Fibroblast of pulmonary artery (primary cell): ENCODE measurements at regions not wholly inside any gene's neighbourhood (a gene's known extent, or its start where the extent isn't known, plus 50 kb on each side); places are given as distances from the start of the nearest gene placed in this dataset.

Experiments used
- DNase-seq: peaks from one replicate; pipeline ENCODE4 v3.0.0-alpha.2; 2010; ENCODE audit warnings: low read depth
- H3K4me3 ChIP-seq: replicated peaks from 2 replicates; pipeline ENCODE4 v1.5.1; 2011; ENCODE audit warnings: low read depth, mild to moderate bottlenecking, control low read depth, low read length, moderate library complexity
- TF ChIP-seq, protein P1 (sequence below): IDR thresholded peaks from 2 replicates; pipeline ENCODE4 v1.5.1; 2011; ENCODE audit warnings: mild to moderate bottlenecking, control low read depth, low read length, inconsistent platforms; ENCODE audit errors: missing control alignments

DNA sequence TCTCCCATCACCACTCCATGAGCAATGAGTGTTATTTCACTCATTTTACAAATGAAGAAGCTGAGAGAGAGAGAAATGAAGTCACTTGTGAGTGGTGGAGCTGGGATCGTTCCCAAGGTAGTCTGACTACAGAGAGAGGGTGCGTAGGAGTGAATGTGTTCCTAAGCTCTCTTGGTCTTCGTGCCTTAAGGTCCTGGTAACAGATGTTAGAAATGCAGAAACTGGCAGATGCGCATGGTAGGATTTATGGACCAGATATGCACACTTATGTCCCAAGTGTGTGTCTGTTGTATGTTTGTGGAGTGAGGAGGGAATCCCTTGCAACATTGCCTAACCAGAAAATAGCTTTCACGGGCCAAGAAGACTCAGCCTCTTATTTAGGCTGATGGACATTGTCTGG lies 93.2 kb upstream of the ZNF469 start:
- no peak overlapping the region for H3K4me3 ChIP-seq
- TF ChIP-seq, protein P1, sequence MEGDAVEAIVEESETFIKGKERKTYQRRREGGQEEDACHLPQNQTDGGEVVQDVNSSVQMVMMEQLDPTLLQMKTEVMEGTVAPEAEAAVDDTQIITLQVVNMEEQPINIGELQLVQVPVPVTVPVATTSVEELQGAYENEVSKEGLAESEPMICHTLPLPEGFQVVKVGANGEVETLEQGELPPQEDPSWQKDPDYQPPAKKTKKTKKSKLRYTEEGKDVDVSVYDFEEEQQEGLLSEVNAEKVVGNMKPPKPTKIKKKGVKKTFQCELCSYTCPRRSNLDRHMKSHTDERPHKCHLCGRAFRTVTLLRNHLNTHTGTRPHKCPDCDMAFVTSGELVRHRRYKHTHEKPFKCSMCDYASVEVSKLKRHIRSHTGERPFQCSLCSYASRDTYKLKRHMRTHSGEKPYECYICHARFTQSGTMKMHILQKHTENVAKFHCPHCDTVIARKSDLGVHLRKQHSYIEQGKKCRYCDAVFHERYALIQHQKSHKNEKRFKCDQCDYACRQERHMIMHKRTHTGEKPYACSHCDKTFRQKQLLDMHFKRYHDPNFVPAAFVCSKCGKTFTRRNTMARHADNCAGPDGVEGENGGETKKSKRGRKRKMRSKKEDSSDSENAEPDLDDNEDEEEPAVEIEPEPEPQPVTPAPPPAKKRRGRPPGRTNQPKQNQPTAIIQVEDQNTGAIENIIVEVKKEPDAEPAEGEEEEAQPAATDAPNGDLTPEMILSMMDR = no peak
- DNase-seq = peak; percentile 31

DNA sequence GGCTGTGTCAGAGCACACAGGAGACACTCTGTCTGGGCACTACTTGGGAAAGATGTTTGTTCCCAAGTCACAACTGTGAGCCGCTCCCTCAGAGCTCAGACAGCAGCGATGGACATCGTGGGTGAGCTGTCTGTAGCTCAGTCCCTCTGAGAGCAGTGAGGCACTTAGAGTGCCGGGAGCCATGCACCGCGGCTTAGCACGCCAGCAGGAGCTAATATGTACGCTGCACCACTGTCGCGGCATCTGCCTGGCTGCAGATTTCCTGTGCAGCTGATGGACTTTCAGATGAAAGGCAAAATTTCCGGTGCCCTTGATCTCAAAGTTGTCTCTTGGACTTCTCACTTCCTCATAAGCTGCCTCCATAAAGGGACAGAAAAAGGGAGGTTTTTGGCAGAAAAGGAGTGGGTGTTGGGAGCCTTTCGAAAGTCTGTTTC lies 92.8 kb upstream of the ZNF469 start:
- no peak for DNase-seq
- no peak overlapping the region for H3K4me3 ChIP-seq
- TF ChIP-seq, protein P1 = no peak

DNA sequence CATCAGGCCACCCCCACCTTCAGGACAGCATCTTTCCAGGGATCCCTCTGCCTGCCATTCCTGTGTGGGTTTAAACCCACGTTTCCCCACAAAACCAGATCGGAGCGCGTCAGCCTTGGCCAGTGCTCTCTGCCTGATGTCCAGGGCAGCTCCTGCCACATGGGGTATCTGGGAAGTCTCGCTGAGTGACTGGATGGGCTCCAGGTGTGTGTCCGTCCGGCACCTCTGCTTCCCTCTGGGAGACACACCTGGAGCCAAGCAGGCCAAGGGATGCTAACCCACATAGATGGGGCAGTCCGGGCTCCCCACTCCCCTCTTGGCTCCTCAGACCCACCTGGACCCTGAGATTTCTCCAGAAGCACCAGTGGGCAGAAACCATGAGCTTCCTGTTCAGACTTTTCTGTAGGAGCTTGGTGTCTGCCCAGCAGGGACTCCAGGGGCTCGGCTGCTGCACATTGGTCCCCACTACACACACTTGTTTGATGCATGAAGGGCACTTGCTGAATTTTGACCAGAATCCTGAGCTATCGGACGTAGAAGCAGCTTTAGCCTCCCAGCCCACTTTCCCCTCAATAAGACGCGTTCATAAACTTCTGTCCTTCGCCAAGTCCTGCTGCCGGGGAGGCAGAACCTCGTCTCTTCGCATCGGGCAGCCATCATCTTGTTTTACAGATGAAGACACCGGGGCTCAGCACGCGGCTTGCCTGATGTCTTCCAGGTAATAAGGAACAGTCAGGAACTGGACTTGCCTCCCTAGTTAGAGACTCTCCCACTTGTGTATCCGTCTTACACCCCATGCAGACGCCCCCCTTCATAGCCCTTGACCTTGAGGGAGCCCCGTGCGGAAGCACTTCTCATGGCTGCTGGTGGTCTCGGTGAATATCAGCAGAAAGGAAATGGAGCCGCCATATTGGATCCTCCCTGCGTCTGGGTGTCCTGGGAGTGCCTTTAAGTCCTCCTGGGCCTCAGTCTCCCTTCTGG lies 91.6 kb upstream of the ZNF469 start:
- no peak for DNase-seq
- H3K4me3 ChIP-seq = no peak overlapping the region
- TF ChIP-seq, protein P1 = no peak

DNA sequence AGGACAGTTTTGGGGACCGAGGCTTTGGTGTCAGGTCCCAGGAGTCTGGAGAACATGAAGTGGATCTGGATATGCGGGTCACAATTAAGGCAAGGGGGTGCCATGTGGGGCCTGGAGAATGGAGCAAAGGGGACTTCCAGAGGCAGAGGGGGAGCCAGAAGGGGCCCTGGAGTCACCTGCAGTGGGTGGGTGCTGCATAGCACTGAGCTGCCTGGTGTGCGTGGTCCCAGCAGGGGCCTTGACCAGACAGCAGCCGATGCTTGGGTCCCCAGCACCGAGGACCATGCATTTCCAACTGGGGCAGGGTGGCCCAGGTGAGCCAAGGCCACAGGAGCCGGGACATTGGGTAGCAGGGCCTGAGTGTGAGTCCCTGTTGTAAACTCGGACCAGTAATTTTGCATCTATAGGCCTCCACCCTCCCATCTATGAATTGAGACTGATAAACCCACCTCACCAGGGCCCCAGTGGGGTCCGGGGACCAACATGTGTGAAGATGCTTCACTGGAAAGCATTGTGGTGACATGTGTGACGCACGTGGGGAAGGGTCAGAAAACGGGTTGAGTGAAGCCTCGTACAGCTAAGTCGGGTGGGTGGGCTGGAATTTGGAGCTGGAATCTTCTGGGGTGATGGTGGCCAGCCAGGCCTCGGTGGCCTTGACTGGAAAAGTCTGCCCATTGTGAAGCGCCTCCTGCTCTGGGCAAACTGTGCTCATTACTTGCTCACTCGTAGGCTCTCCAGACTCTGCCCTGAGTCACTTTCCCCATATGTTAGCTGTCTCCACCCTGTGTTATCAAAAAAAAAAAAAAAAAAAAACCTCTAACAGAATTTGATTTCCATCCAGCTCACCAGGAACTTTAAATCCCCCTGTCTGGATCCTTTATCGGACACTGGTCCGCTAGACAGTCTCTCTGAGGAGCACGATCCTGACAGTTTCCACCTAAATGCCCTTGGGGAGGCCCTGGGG lies 90.5 kb upstream of the ZNF469 start:
- DNase-seq = peak; percentile 29
- TF ChIP-seq, protein P1 = no peak
- H3K4me3 ChIP-seq = no peak overlapping the region

DNA sequence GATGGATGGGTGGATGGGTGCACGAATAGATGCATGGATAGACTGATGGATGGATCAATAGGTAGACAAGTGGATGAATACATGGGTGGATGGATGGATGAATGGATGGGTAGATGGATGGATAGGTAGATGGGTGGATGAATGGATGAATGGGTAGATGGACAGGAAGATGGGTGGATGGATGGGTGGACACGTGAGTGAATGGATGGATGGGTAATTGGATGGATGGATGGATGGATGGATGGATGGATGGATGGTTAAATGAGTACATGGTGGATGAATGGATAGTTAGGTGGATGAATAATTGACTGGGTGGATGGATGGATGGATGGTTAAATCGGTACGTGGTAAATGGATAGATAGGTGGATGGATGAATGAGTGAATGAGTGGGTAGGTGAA lies 89.7 kb upstream of the ZNF469 start:
- no peak for DNase-seq
- no peak overlapping the region for H3K4me3 ChIP-seq
- TF ChIP-seq, protein P1 = no peak

DNA sequence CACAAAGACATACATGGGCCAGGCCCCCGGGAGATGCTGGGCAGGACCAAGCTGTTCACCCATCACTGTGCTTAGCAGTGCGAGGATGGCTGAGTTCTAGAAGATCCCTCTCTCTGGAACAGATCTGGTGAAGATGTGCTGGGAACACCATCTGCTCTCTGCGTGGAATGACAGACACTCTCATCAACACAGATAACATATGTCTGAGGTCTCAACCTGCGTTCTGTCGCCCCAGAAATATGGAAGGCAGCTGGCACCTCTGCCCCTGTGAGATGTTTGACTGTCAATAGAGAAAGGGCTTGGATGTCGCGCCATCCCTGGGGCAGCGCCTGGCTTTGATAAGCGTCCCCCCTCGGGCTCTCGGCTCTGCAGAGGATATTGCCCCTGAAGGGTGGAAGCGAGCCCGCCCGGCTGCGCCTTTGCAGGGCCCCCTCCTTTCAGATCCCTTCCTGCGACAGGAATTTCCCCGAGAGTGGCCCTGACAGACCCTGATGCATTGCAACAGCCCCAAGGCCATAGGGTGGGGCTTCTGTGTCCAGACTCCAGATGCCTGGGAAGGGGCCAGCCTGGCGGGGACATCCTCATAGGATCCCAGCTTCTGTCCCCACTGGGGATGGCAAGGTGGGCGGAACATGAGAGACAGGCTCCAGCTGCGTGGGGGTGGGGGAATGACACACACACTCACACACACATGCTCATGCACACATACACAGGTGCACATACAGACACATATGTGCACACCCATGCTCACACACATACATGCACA lies 86.9 kb upstream of the ZNF469 start:
- TF ChIP-seq, protein P1 = no peak
- H3K4me3 ChIP-seq = no peak overlapping the region
- DNase-seq = no peak
